Left renal cortex interstitium (tissue), 4 donors: ENCODE measurements at regions not wholly inside any gene's neighbourhood (a gene's known extent, or its start where the extent isn't known, plus 50 kb on each side); places are given as distances from the start of the nearest gene placed in this dataset.
A peak's percentile ranks its signal among the peaks of the same experiment; 100 is the strongest.
"Not testable (repeated sequence)": the region's sequence is repeated elsewhere in the genome, so short reads cannot be mapped to it uniquely, and the experiment has no call there.

Source experiments
- DNase-seq, 4 donors: peaks; one replicate each; pipeline ENCODE4 v3.0.0-alpha.2; 2013; ENCODE audit warnings: low read depth in 4 of 4, low spot score in 2 of 4, missing footprints in 1 of 4

DNA sequence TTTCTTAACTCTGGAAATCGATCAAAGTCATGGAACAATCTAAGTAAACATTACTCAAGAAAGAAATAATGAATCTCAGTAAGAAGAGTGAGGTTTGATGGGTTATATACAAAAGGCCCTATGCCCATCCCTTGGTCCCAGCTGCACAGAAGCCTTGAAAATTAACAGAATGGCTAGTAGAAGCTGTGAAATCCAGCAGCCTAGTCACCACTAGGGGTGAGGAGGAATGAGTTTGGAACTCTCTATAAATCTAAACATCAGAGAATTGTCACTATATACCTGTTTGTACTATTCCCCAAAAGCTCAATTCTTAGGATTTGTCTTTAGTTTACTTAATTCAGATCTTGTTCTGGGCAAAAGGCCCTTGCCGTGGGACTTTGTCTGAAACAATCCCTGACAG lies 313.9 kb upstream of the GRID2 start:
- DNase-seq = no peak

DNA sequence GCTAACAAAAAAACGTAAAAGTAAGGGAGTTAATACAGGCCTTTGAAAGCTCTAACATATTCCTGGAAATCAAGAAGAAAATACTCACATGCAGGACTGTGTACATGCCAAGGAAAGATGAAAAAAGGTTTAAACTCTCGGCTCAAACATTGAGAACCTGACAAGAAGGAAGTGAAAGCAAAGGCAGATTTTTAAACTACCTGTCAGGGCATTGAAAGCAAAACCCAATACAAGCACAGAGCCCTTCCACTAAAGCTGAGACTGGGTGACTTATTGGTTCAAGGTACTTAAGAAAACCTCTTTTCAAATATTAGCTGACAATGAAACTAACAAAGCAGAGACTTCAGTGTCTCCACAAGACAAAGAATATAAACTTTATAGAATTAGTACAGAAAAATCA lies 313.0 kb upstream of the GRID2 start:
- DNase-seq = no peak

DNA sequence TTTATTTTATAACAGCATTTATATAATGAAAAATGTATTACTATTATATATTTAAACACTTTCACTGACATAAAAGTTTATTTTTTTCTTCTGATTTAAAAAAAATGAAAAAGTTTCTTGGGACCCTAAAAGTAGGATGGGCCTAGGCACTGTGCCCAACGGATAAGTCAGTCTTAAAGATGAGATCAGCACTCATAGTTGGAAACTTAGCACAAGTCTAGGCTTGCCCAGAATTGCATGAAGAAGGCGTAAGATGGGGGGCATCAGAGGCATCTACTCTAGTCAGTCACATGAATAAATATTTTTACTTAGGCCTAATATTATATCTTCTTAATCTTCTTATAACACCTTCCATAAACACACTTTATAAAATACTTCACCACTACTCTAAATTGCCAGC lies 306.7 kb upstream of the GRID2 start:
- DNase-seq = no peak

DNA sequence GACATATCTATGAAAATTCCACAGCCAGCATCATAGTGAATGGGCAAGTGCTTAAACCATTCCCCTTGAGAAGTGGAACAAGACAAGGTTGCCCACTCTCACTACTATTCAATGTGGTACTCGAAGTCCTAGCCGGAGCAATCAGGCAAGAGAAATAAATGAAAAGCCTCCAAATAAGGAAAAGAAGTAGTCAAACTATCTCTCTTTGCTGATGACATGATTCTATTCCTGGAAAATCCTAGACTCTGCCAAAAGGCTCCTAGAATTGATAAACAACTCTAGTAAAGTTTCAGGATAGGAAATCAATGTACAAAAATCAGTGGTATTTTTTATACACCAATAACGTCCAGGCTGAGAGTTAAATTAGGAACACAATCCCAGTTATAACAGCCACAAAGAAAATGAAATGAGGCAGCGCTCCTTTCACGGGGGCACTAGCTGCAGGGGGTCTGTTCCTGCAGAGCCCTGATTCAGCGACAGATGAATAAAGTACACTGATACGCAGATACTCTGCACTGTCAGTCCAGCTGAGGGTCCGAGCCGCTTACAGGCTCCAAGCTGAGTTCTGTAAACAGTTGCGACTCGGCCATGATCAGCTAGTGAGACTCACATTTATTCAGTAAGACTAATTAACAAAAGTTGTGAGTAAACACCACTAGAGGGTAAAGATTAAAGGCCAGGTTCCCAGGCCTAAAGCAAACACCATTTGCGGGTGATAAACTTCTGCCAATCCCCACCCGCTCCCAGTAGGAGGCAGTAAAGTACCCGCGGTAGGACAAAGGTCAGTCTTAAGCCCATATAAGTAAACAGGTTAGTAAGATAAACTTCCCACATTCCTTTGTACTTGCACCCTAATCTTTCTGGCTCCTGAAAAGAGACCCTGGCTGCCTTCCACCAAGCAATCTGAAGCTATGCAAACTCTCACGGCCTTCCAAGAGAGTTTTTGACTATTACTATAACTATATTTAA lies 290.6 kb upstream of the GRID2 start:
- no peak for DNase-seq

GRCh38 chr4:92014067-92014466 lies 289.7 kb upstream of the GRID2 start:
- no peak for DNase-seq

- no peak for DNase-seq
Observed at GRCh38 chr4:92021203-92021602, 282.6 kb upstream of the GRID2 start.

DNA sequence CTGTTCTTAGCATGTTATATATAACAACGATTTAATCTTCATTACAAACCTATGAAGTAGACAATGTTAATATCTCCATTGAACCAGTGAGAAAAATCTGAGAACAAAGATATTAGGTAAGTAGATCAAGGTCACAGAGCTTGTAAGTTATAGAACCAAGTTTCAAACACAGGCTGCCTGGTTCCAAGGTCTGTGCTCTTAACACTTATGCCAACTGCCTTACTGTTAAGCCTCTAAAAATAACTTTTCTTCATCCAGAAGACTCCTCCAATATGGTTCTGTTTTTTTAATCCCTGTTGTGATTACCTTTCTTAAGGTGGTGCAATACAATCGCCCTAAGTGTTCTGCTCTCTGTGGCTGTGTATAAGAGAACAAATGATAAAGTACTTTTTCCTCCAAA lies 282.0 kb upstream of the GRID2 start:
- DNase-seq = no peak

DNA sequence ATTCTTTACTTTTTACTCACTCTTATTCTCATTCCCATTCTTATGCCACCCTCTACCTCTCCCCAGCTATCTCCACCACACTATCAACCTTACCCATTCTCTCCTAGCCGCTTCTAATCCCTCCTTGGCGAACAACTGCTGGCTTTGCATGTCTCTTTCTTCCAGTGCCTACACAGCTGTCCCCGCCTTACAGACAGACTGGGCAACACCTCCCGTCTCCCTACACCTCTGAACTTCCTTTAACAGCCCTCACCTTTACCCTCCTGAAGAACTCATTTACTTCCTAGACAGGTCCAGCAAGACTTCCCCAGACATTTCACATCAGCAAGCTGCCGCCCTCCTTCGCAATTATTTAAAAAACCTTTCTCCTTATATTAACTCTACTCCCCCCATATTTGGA lies 274.9 kb upstream of the GRID2 start:
- DNase-seq = not testable (repeated sequence)

DNA sequence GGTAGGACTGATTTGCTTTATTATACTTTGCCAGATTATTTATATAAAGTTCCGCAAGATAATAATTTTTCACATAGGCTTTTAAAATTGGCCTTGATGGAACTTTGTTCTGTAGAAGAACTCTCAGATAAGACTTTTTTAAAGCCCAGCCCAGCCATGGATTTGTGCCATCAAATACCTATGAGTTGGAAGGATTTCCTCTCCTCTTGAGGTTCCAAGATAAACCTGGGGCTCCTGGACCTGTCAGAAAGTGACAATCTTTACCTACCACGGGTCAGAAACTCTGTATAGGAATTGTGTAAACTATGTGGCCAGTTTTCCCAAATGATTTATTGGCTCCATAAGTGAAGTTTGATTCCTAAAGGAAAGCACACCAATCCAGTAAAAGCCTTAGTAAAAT lies 271.9 kb upstream of the GRID2 start:
- no peak for DNase-seq

GRCh38 chr4:92035666-92036065 lies 268.1 kb upstream of the GRID2 start:
- DNase-seq = no peak

GRCh38 chr4:92045718-92046117 lies 258.0 kb upstream of the GRID2 start:
- DNase-seq = no peak

GRCh38 chr4:92047209-92047875 lies 256.4 kb upstream of the GRID2 start:
- peak in 1 of 4 donors; percentile 5 for DNase-seq

- DNase-seq = no peak
Observed at GRCh38 chr4:92050875-92051274, 252.9 kb upstream of the GRID2 start.

- DNase-seq = no peak
Observed at GRCh38 chr4:92059615-92060014, 244.2 kb upstream of the GRID2 start.

DNA sequence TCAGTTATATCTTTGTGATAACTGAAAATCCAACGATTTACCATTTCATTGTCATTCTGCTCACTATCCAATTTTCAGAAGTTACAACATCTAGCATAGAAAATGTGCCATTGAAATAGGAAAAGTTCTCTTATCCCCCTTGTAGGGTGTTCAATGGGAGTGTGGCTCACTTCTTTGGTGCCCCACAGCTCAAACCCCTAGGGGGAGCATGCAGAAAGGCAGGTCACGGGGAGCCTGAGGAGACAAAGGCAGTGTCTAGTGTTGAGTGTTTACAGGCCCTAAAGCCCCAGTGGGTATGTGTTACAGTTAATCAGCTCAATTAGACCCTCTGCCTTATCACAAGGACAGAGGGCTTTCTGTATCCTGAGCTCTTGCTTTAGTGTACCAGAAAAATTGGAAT lies 243.4 kb upstream of the GRID2 start:
- no peak for DNase-seq

GRCh38 chr4:92064574-92064973 lies 239.2 kb upstream of the GRID2 start:
- DNase-seq = no peak

DNA sequence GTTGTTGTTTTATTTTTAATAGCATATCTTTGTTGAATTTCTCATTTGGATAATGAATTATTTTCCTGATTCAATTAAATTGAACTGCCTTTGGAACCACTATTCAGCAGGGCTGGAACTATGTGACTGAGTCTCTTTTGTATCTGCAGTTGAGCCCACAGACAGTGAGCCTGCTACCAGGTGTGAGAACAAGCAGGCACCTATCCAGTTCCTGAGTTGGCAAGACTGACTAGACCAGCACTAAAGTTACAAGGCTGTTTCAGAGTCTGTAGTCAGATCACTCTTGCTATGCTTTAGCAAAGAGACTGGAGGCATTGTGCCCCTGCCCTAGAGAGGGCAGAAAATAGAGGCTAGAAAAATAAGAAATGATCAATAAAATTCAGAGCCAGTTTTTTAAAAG lies 237.3 kb upstream of the GRID2 start:
- DNase-seq = no peak

- DNase-seq = no peak
Observed at GRCh38 chr4:92071587-92071986, 232.2 kb upstream of the GRID2 start.

DNA sequence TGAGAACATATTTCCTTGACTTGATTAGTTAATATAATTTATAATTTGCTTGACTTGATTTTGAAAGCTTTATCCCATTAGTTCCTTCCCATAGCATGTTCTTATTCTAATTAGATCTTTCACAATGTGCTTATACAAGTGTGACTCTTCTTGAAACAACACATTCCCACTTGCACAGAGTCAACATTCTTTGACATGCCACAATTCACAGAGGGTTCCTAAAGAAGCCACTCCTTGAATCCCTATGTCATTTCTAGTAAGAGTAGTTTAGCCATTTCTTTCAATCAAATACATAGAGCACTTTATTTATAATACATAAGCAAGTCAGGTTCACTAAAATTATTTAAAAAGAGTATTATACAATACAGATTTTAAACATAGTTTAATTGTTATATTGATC lies 228.9 kb upstream of the GRID2 start:
- no peak for DNase-seq

DNA sequence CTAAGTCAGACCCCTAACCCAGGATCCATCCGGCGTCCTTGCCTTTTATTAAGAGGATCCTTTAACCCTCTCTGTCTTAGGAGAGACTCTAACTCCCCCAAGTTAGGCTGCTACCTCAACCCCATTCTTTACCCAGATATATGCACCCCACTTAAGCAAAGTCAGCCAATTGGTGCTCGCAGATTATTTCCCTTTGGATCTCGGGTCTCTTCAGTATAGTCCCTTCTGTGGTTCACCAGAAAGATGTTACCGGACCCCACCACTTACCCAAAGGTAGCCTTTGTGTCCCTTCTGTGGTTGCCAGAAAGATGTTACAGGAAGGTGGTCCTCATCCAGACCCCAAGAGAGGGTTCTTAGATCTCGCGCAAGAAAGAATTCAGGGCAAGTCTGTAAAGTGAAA lies 212.9 kb upstream of the GRID2 start:
- no peak for DNase-seq

- DNase-seq = no peak
Observed at GRCh38 chr4:92091335-92091734, 212.4 kb upstream of the GRID2 start.

DNA sequence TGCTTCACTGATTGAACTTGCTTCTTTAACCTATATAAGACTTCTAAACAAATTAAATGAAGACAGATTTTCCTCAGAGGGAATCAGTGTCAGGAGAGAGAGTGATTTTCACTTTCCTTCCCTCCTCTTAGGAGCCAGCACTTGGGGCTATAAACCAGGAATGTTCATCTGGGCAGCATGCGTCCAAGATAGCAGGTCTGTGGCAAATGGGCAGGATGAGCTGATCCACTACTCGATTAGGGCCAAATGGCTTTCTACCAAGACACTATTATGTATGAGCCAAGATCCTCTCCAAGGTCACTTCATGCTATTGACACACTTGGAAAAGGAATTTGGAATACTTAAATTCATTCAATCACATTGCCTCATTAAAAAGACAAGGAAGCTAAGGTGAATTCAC lies 203.9 kb upstream of the GRID2 start:
- DNase-seq = no peak
